Neural cell (in vitro differentiated cells): ENCODE measurements at regions not wholly inside any gene's neighbourhood (a gene's known extent, or its start where the extent isn't known, plus 50 kb on each side); places are given as distances from the start of the nearest gene placed in this dataset.

Source experiments
- H2AFZ ChIP-seq: fragments of 200-600, 300-800 bp; sonication (generic), shearing (Covaris generic); 2 replicates; pipeline ENCODE4 v1.6.0; 2014; ENCODE audit warnings: low read depth, mild to moderate bottlenecking, antibody characterized with exemption, low read length, moderate library complexity
- H3F3A ChIP-seq: fragments of 200-600 bp; shearing (Covaris generic); 2 replicates; pipeline ENCODE4 v1.6.1; 2016; ENCODE audit warnings: mild to moderate bottlenecking, moderate library complexity, mixed read lengths, antibody characterized with exemption, low read length; ENCODE audit not compliant: insufficient read depth, poor library complexity, severe bottlenecking
- H3K27ac ChIP-seq: fragments of 200-600, 300-800 bp; sonication (generic), shearing (Covaris generic); 2 replicates; pipeline ENCODE4 v1.5.1; 2014; ENCODE audit warnings: mild to moderate bottlenecking, low read length, moderate library complexity
- H3K27me3 ChIP-seq: fragments of 300-800, 200-600 bp; sonication (generic), shearing (Covaris generic); 2 replicates; pipeline ENCODE4 v1.6.0; 2014; ENCODE audit warnings: mild to moderate bottlenecking, low read depth, low read length, moderate library complexity; ENCODE audit not compliant: insufficient read depth
- H3K36me3 ChIP-seq: fragments of 300-800, 200-600 bp; sonication (generic), shearing (Covaris generic); 2 replicates; pipeline ENCODE4 v1.5.1; 2014; ENCODE audit warnings: mild to moderate bottlenecking, antibody characterized with exemption, low read length, moderate library complexity; ENCODE audit not compliant: insufficient read depth
- H3K4me2 ChIP-seq: fragments of 300-800, 200-600 bp; sonication (generic), shearing (Covaris generic); 2 replicates; pipeline ENCODE4 v1.6.0; 2014; ENCODE audit warnings: mild to moderate bottlenecking, low read length
- H3K4me3 ChIP-seq: fragments of 300-800, 200-600 bp; sonication (generic), shearing (Covaris generic); 2 replicates; pipeline ENCODE4 v1.5.1; 2014; ENCODE audit warnings: mild to moderate bottlenecking, low read length, moderate library complexity
- H3K79me2 ChIP-seq: fragments of 200-600 bp; shearing (Covaris generic); replicated peaks from 2 replicates; pipeline ENCODE4 v1.6.0; 2014; ENCODE audit warnings: mild to moderate bottlenecking, low read length, moderate library complexity; ENCODE audit not compliant: insufficient read depth
- H3K9ac ChIP-seq: fragments of 300-800, 200-600 bp; sonication (generic), shearing (Covaris generic); 2 replicates; pipeline ENCODE4 v1.6.1; 2016; ENCODE audit warnings: mild to moderate bottlenecking, low read length, mixed read lengths
- H3K9me2 ChIP-seq: fragments of 200-600 bp; shearing (Covaris generic); 2 replicates; pipeline ENCODE4 v1.6.1; 2016; ENCODE audit warnings: mild to moderate bottlenecking, low read length, mixed read lengths; ENCODE audit not compliant: insufficient read depth
- H3K9me3 ChIP-seq: fragments of 200-600, 300-800 bp; sonication (generic), shearing (Covaris generic); 2 replicates; pipeline ENCODE4 v1.6.1; 2016; ENCODE audit warnings: mild to moderate bottlenecking, mixed run types, low read length, moderate library complexity, mixed read lengths
- H4K20me1 ChIP-seq: fragments of 200-600 bp; shearing (Covaris generic); 2 replicates; pipeline ENCODE4 v1.6.1; 2016; ENCODE audit warnings: mild to moderate bottlenecking, mixed run types; ENCODE audit not compliant: insufficient read depth
- CTCF ChIP-seq: fragments of 450-650 bp; IDR thresholded peaks from 2 replicates; pipeline ENCODE4 v1.5.1; 2014; ENCODE audit warnings: antibody characterized with exemption, mild to moderate bottlenecking, moderate library complexity; ENCODE audit not compliant: poor library complexity, severe bottlenecking
- EZH2 ChIP-seq: fragments of 200-600, 300-800 bp; shearing (Covaris generic), sonication (generic); IDR thresholded peaks from 2 replicates; pipeline ENCODE4 v1.6.1; 2014; ENCODE audit warnings: antibody characterized with exemption, low read length, borderline replicate concordance, mild to moderate bottlenecking; ENCODE audit not compliant: insufficient read depth, poor library complexity, severe bottlenecking
- MXI1 ChIP-seq: fragments of 450-650 bp; conservative IDR thresholded peaks from 2 replicates; pipeline ENCODE4 v1.6.1; 2014; ENCODE audit warnings: antibody characterized with exemption, mild to moderate bottlenecking; ENCODE audit not compliant: poor library complexity, severe bottlenecking
- POLR2AphosphoS5 ChIP-seq: IDR thresholded peaks from 2 replicates; pipeline ENCODE4 v1.6.1; 2012
- RAD21 ChIP-seq: fragments of 450-650 bp; conservative IDR thresholded peaks from 2 replicates; pipeline ENCODE4 v1.6.1; 2014; ENCODE audit warnings: antibody characterized with exemption, mild to moderate bottlenecking, moderate library complexity
- REST ChIP-seq: IDR thresholded peaks from 2 replicates; pipeline ENCODE4 v1.6.1; 2012; ENCODE audit warnings: borderline replicate concordance
- SMC3 ChIP-seq: fragments of 450-650 bp; conservative IDR thresholded peaks from 2 replicates; pipeline ENCODE4 v1.6.1; 2014; ENCODE audit warnings: antibody characterized with exemption, mild to moderate bottlenecking, moderate library complexity; ENCODE audit not compliant: poor library complexity
- TAF1 ChIP-seq: IDR thresholded peaks from 2 replicates; pipeline ENCODE4 v1.6.1; 2012; ENCODE audit warnings: low read depth

- TF ChIP-seq REST (no peak), POLR2AphosphoS5 (no peak), SMC3 (no peak), MXI1 (no peak), RAD21 (no peak), CTCF (no peak), TAF1 (no peak)
- no peaks in the 10 kb centered on the region for H3K27me3 ChIP-seq
- no peaks in the 10 kb centered on the region for H3K79me2 ChIP-seq
- H3K9me3 ChIP-seq, result no peaks in the 10 kb centered on the region
- no peak overlapping the region for H3K27ac ChIP-seq
- no peaks in the 10 kb centered on the region for H3K36me3 ChIP-seq
- H3K4me2 ChIP-seq, result no peak overlapping the region
- H3F3A ChIP-seq, result no peaks in the 10 kb centered on the region
- no peak overlapping the region for H3K4me3 ChIP-seq
- H2AFZ ChIP-seq, result no peak overlapping the region
- H4K20me1 ChIP-seq, result no peaks in the 10 kb centered on the region
- no peak overlapping the region for H3K9ac ChIP-seq
- H3K9me2 ChIP-seq, result no peaks in the 10 kb centered on the region
Measured at GRCh38 chr10:44143556-44143955, 241.3 kb downstream of the CXCL12 start.

GRCh38 chr10:44132361-44133289, 252.3 kb downstream of the CXCL12 start:
- H3K27me3 ChIP-seq, result no peaks in the 10 kb centered on the region
- no peaks in the 10 kb centered on the region for H3K9me2 ChIP-seq
- no peak overlapping the region for H3K4me3 ChIP-seq
- no peaks in the 10 kb centered on the region for H4K20me1 ChIP-seq
- H2AFZ ChIP-seq, result no peak overlapping the region
- TF ChIP-seq RAD21 (no peak), EZH2 (no peak), SMC3 (no peak), MXI1 (no peak), TAF1 (no peak), CTCF (no peak), POLR2AphosphoS5 (no peak), REST (no peak)
- no peak overlapping the region for H3K4me2 ChIP-seq
- H3K9ac ChIP-seq, result no peak overlapping the region
- H3K79me2 ChIP-seq, result no peaks in the 10 kb centered on the region
- H3K36me3 ChIP-seq, result no peaks in the 10 kb centered on the region
- H3K27ac ChIP-seq, result no peak overlapping the region
- no peaks in the 10 kb centered on the region for H3K9me3 ChIP-seq
- H3F3A ChIP-seq, result no peaks in the 10 kb centered on the region
